ENCODE measurements at regions not wholly inside any gene's neighbourhood (a gene's known extent, or its start where the extent isn't known, plus 50 kb on each side); places are given as distances from the start of the nearest gene placed in this dataset.

- no peak for TF ChIP-seq CTCF (IDR thresholded peaks at IDR 0.05)
- TF ChIP-seq POLR2A (IDR thresholded peaks at IDR 0.05), result no peak
Observed at GRCh38 chr6:170223718-170224693, 66.9 kb downstream of the DLL1 start.
